GM12878 (cell line): ENCODE measurements at regions not wholly inside any gene's neighbourhood (a gene's known extent, or its start where the extent isn't known, plus 50 kb on each side); places are given as distances from the start of the nearest gene placed in this dataset.

Experiments used
- ATAC-seq: fragments of 200-7000 bp; cut with Tn5 transposase; 3 replicates; pipeline ENCODE4 v1.9.1; 2020; ENCODE audit warnings: mild to moderate bottlenecking, moderate library complexity
- BruUV-seq: library from RNA; stranded (reverse); fragments of 400-500 nt; replicated peaks from 2 replicates; lab custom pipeline; 2021; lab: Mats Ljungman, UMichigan
- CTCF ChIA-PET: fragments of 300-600 bp; sonication (Branson Sonifier 250); formaldehyde crosslinking; extraction: SDS; loops from one replicate; lab custom pipeline; 2021; ENCODE audit warnings: inconsistent platforms; lab: Yijun Ruan, JAX
- POLR2A ChIA-PET: fragments of 350-600 bp; formaldehyde crosslinking; extraction: SDS; loops from one replicate; lab custom pipeline; 2021; ENCODE audit warnings: inconsistent platforms; lab: Charles Lee
- RAD21 ChIA-PET: fragments of 300-600 bp; sonication (Branson Sonifier 250); formaldehyde crosslinking; loops from one replicate; lab custom pipeline; 2023; ENCODE audit warnings: antibody characterized with exemption; ENCODE audit not compliant: unreplicated experiment; lab: Charles Lee
- SMC1A ChIA-PET: fragments of 300-600 bp; sonication (Branson Sonifier 250); formaldehyde crosslinking; loops from one replicate; lab custom pipeline; 2023; ENCODE audit not compliant: unreplicated experiment, uncharacterized antibody; lab: Charles Lee
- DNase-seq: peaks from one replicate; pipeline ENCODE4 v3.0.0-alpha.2; 2011; ENCODE audit warnings: low read depth, low spot score
- FAIRE-seq: peaks from 3 replicates; lab custom pipeline; 2011; peaks lifted over from hg19 to GRCh38; lab: Jason Lieb, UNC
- H2AFZ ChIP-seq: 2 replicates; pipeline ENCODE4 v1.6.0; 2011; ENCODE audit warnings: low read depth, low read length, control low read depth; ENCODE audit not compliant: control insufficient read depth
- H3K27ac ChIP-seq: 2 replicates; pipeline ENCODE4 v1.5.1; 2011; ENCODE audit warnings: control low read depth; ENCODE audit not compliant: control insufficient read depth, insufficient read depth
- H3K27me3 ChIP-seq, 2 experiments: replicated peaks in 1 of 2; 2 replicates each; pipeline versions ENCODE4 v1.6.0 to v1.6.1; 2011; ENCODE audit warnings: low read length in 1 of 2; ENCODE audit not compliant: control insufficient read depth in 2 of 2, insufficient read depth in 2 of 2
- H3K36me3 ChIP-seq, 2 experiments: 2 replicates each; pipeline ENCODE4 v1.5.1; 2011; ENCODE audit warnings: low read length in 1 of 2; ENCODE audit not compliant: control insufficient read depth in 2 of 2, insufficient read depth in 2 of 2
- H3K4me1 ChIP-seq: 2 replicates; pipeline ENCODE4 v1.6.1; 2011; ENCODE audit warnings: mild to moderate bottlenecking, low read length, moderate library complexity, mixed read lengths; ENCODE audit not compliant: control insufficient read depth, insufficient read depth
- H3K4me2 ChIP-seq: 2 replicates; pipeline ENCODE4 v1.6.0; 2011; ENCODE audit warnings: control low read depth; ENCODE audit not compliant: control insufficient read depth, insufficient read depth
- H3K4me3 ChIP-seq: fragments of 200-600 bp; sonication (generic); 2 replicates; pipeline ENCODE4 v1.5.1; 2016
- H3K79me2 ChIP-seq: 2 replicates; pipeline ENCODE4 v1.6.0; 2011; ENCODE audit warnings: low read length; ENCODE audit not compliant: control insufficient read depth, insufficient read depth
- H3K9ac ChIP-seq: 2 replicates; pipeline ENCODE4 v1.8.0; 2011; ENCODE audit warnings: low read length, control low read depth, mixed read lengths; ENCODE audit not compliant: control insufficient read depth, insufficient read depth
- H3K9me3 ChIP-seq: replicated peaks from 3 replicates; pipeline ENCODE4 v1.5.1; 2011; ENCODE audit warnings: mild to moderate bottlenecking, low read length; ENCODE audit not compliant: control insufficient read depth, insufficient read depth
- H4K20me1 ChIP-seq: 2 replicates; pipeline ENCODE4 v1.6.0; 2011; ENCODE audit not compliant: control insufficient read depth, insufficient read depth
- CHD1 ChIP-seq: IDR thresholded peaks from 2 replicates; pipeline ENCODE4 v1.6.1; 2012; ENCODE audit warnings: low read depth, low read length, improper control_type of control experiment
- HDAC2 ChIP-seq: fragments of 200-600 bp; sonication (generic); IDR thresholded peaks from 2 replicates; pipeline ENCODE4 v1.6.1; 2017
- LARP7 ChIP-seq: fragments of 450-650 bp; IDR thresholded peaks from 2 replicates; pipeline ENCODE4 v1.6.1; 2017; ENCODE audit warnings: mild to moderate bottlenecking
- MTA3 ChIP-seq: IDR thresholded peaks from 2 replicates; pipeline ENCODE4 v1.6.1; 2012; ENCODE audit warnings: low read length, inconsistent platforms, borderline replicate concordance
- NFYB ChIP-seq: IDR thresholded peaks from 2 replicates; pipeline ENCODE4 v1.6.1; 2011; ENCODE audit warnings: low read depth, mild to moderate bottlenecking, low read length, improper control_type of control experiment, moderate library complexity; ENCODE audit not compliant: insufficient read depth
- PBX3 ChIP-seq: IDR thresholded peaks from 2 replicates; pipeline ENCODE4 v1.6.1; 2011; ENCODE audit warnings: mild to moderate bottlenecking, low read depth, low read length, moderate library complexity; ENCODE audit not compliant: insufficient replicate concordance
- RAD51 ChIP-seq: fragments of 450-650 bp; IDR thresholded peaks from 2 replicates; pipeline ENCODE4 v1.6.1; 2016; ENCODE audit warnings: moderate library complexity, mild to moderate bottlenecking, inconsistent platforms
- ZBTB33 ChIP-seq: fragments of 450-650 bp; IDR thresholded peaks from 2 replicates; pipeline ENCODE4 v1.6.1; 2017; ENCODE audit warnings: mild to moderate bottlenecking
- ZNF217 ChIP-seq: fragments of 450-650 bp; IDR thresholded peaks from 2 replicates; pipeline ENCODE4 v1.6.1; 2017; ENCODE audit warnings: antibody characterized with exemption, mild to moderate bottlenecking
- ZNF592 ChIP-seq: fragments of 450-650 bp; IDR thresholded peaks from 2 replicates; pipeline ENCODE4 v1.6.1; 2017; ENCODE audit warnings: mild to moderate bottlenecking, moderate library complexity
- in situ Hi-C: fragments of 300-500 bp; cut with MboI; formaldehyde crosslinking; loops from 9 replicates; pipeline ENCODE4 v1.14.3; 2018; ENCODE audit warnings: mixed read lengths
- intact Hi-C: fragments of 100-400 bp; cut with micrococcal nuclease; formaldehyde crosslinking; loops from one replicate; pipeline ENCODE4 v1.14.2; 2022; ENCODE audit not compliant: unreplicated experiment

- no peak for TF ChIP-seq ZBTB33
- TF ChIP-seq ZNF217 = no peak
- no peak for TF ChIP-seq RAD51
- no peak for TF ChIP-seq LARP7
Measured at GRCh38 chr11:41519696-41520095, 60.2 kb upstream of the LRRC4C start (continued).

- intact Hi-C loops = no loop called here
- DNase-seq (no peak), ATAC-seq (no peak)
- POLR2A ChIA-PET = no interaction called here
- RAD21 ChIA-PET = interaction anchor here (0.7 kb wide), 1 partner anchor 286 kb away, joined by 3 read pairs; no protein-coding TSS in a partner anchor
- CTCF ChIA-PET = no interaction called here
- BruUV-seq = no TSS peak
- Histone ChIP-seq H3K4me1 (no peaks in the 10 kb centered on the region), H3K27me3 (no peaks in the 10 kb centered on the region), H3K27ac (no peak overlapping the region), H4K20me1 (no peaks in the 10 kb centered on the region), H3K36me3 (no peaks in the 10 kb centered on the region), H3K4me3 (no peak overlapping the region), H3K9ac (no peak overlapping the region)
- SMC1A ChIA-PET = no interaction called here
- TF ChIP-seq MTA3 (no peak), ZNF592 (no peak), HDAC2 (no peak), CHD1 (no peak), NFYB (no peak), PBX3 (no peak)
- TF ChIP-seq, all 136 proteins: peak for 0
- in situ Hi-C loops = no loop called here
- no peaks in the 10 kb centered on the region for H3K9me3 ChIP-seq
- FAIRE-seq = no peak
- H3K79me2 ChIP-seq = no peaks in the 10 kb centered on the region
- no peak overlapping the region for H3K4me2 ChIP-seq
- no peak overlapping the region for H2AFZ ChIP-seq
Measured at GRCh38 chr11:41522391-41522790, 62.9 kb upstream of the LRRC4C start.
